GM12892 (cell line): ENCODE measurements at regions not wholly inside any gene's neighbourhood (a gene's known extent, or its start where the extent isn't known, plus 50 kb on each side); places are given as distances from the start of the nearest gene placed in this dataset.

Experiments used
- POLR2A ChIP-seq: IDR thresholded peaks from 2 replicates; pipeline ENCODE4 v1.6.1; 2011; ENCODE audit warnings: low read depth, low read length, control low read depth
- POLR2AphosphoS5 ChIP-seq: IDR thresholded peaks from 2 replicates; pipeline ENCODE4 v1.6.1; 2011; ENCODE audit warnings: low read depth, low read length, control low read depth

GRCh38 chr14:95818581-95818980, 58.1 kb upstream of the TUNAR start:
- TF ChIP-seq POLR2AphosphoS5 (no peak), POLR2A (no peak)
